ENCODE measurements at regions not wholly inside any gene's neighbourhood (a gene's known extent, or its start where the extent isn't known, plus 50 kb on each side); places are given as distances from the start of the nearest gene placed in this dataset.
"Not testable (repeated sequence)": the region's sequence is repeated elsewhere in the genome, so short reads cannot be mapped to it uniquely, and the experiment has no call there.

DNA sequence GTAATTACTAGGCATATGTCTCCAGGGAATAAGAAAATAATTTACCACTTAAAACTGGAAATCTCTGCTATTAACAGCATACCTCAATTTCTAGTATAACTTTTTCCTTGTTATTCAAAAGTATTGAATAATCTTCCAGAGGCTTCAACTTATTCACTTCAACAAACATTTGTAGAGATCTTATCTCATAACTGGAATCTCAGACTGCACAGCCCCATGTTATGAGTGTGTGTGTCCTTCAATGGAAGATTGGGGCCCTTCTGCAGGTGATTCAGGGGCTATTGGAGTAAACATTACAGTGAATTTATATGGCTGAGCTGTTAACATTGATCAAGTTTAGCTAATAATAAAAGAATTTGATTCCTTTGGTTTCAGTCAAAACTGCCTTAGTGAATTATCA lies 946.1 kb downstream of the TTLL7 start:
- no peak overlapping the region for H2AFZ ChIP-seq (replicated peaks)
- H4K20me1 ChIP-seq (ENCODE audit: low read depth) = no peaks in the 10 kb centered on the region
- H3K9me3 Mint-ChIP-seq = peaks cover 14% of the 10 kb centered on the region
- peaks cover under 1% of the 10 kb centered on the region for H3K4me1 ChIP-seq
- H3K27ac ChIP-seq = no peak overlapping the region
- H3K27ac Mint-ChIP-seq = no peak overlapping the region
- H3K4me1 Mint-ChIP-seq = no peaks in the 10 kb centered on the region
- H3K9me3 ChIP-seq (ENCODE audit: low read depth) = no peaks in the 10 kb centered on the region
- H3K36me3 Mint-ChIP-seq = peaks cover 3% of the 10 kb centered on the region
- H3K79me2 ChIP-seq (ENCODE audit: low read depth) = no peaks in the 10 kb centered on the region
- H3K27me3 Mint-ChIP-seq (ENCODE audit: insufficient read depth, low read depth) = peaks cover 3% of the 10 kb centered on the region
- H3F3A ChIP-seq (ENCODE audit: low read depth) = no peaks in the 10 kb centered on the region
- no peaks in the 10 kb centered on the region for H3K27me3 ChIP-seq
- TF ChIP-seq EZH2phosphoT487 (IDR thresholded peaks at IDR 0.05) (no peak), EZH2 (IDR thresholded peaks at IDR 0.05) (no peak)
- TF ChIP-seq, protein P1, sequence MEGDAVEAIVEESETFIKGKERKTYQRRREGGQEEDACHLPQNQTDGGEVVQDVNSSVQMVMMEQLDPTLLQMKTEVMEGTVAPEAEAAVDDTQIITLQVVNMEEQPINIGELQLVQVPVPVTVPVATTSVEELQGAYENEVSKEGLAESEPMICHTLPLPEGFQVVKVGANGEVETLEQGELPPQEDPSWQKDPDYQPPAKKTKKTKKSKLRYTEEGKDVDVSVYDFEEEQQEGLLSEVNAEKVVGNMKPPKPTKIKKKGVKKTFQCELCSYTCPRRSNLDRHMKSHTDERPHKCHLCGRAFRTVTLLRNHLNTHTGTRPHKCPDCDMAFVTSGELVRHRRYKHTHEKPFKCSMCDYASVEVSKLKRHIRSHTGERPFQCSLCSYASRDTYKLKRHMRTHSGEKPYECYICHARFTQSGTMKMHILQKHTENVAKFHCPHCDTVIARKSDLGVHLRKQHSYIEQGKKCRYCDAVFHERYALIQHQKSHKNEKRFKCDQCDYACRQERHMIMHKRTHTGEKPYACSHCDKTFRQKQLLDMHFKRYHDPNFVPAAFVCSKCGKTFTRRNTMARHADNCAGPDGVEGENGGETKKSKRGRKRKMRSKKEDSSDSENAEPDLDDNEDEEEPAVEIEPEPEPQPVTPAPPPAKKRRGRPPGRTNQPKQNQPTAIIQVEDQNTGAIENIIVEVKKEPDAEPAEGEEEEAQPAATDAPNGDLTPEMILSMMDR (IDR thresholded peaks at IDR 0.05) = no peak
- no peaks in the 10 kb centered on the region for H3K36me3 ChIP-seq
- DNase-seq (ENCODE audit: low spot score) = no peak
- H3K9ac ChIP-seq = no peak overlapping the region
- H3K4me3 Mint-ChIP-seq = no peak overlapping the region
- no peak overlapping the region for H3K4me3 ChIP-seq
- no peak overlapping the region for H3K4me2 ChIP-seq

DNA sequence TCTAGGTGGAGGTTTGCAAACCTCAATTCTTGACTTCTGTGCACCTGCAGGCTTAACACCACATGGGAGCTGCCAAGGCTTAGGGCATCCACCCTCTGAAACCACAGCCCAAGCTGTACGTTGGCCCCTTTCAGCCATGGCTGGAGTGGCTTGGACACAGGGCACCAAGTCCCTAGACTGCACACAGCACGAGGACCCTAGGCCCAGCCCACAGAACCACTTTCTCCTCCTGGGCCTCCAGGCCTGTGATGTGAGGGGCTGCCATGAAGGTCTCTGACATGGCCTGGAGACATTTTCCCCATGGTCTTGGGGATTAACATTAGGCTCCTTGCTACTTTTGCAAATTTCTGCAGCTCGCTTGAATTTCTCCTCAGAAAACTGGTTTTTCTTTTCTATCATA lies 947.9 kb downstream of the TTLL7 start:
- not testable (repeated sequence) for H3K4me1 ChIP-seq; H3K4me1 Mint-ChIP-seq; H2AFZ ChIP-seq (replicated peaks); H3F3A ChIP-seq (ENCODE audit: low read depth); H3K4me3 ChIP-seq; H3K27me3 ChIP-seq; H3K79me2 ChIP-seq (ENCODE audit: low read depth); H3K27me3 Mint-ChIP-seq (ENCODE audit: insufficient read depth, low read depth); H4K20me1 ChIP-seq (ENCODE audit: low read depth); H3K27ac ChIP-seq; H3K9ac ChIP-seq; H3K36me3 ChIP-seq; H3K4me3 Mint-ChIP-seq; H3K4me2 ChIP-seq; H3K36me3 Mint-ChIP-seq; H3K27ac Mint-ChIP-seq; DNase-seq (ENCODE audit: low spot score); H3K9me3 ChIP-seq (ENCODE audit: low read depth)
- H3K9me3 Mint-ChIP-seq = peaks cover 14% of the 10 kb centered on the region

DNA sequence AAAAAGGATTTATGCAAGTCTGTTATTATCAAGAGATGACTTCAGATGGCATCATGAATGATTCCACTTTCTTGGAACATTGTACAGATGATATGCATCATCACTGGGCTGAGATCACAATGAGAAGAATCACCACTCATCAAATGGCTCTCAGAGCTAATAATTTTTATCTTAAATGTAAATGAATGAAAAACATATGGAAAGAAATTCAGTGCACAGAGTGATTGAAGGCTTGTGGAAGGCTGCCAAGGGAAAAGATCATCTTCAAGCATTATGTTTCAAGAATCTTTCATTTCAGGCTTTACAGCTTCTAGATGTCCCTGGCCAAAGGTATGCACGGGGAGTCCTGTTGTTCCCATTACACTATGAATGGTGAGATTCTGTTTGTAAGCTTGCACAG lies 955.7 kb downstream of the TTLL7 start:
- no peak overlapping the region for H3K9ac ChIP-seq
- no peaks in the 10 kb centered on the region for H3K9me3 ChIP-seq (ENCODE audit: low read depth)
- no peak overlapping the region for H3K4me3 Mint-ChIP-seq
- H4K20me1 ChIP-seq (ENCODE audit: low read depth) = no peaks in the 10 kb centered on the region
- no peaks in the 10 kb centered on the region for H3K79me2 ChIP-seq (ENCODE audit: low read depth)
- no peak overlapping the region for H3K27ac ChIP-seq
- H3K4me1 Mint-ChIP-seq = no peaks in the 10 kb centered on the region
- no peaks in the 10 kb centered on the region for H3K9me3 Mint-ChIP-seq
- no peak overlapping the region for H3K27ac Mint-ChIP-seq
- no peak overlapping the region for H2AFZ ChIP-seq (replicated peaks)
- no peak overlapping the region for H3K4me2 ChIP-seq
- no peaks in the 10 kb centered on the region for H3K27me3 ChIP-seq
- H3F3A ChIP-seq (ENCODE audit: low read depth) = no peaks in the 10 kb centered on the region
- peaks cover 3% of the 10 kb centered on the region for H3K4me1 ChIP-seq
- no peak for DNase-seq (ENCODE audit: low spot score)
- TF ChIP-seq, protein P1 (IDR thresholded peaks at IDR 0.05) = no peak
- TF ChIP-seq EZH2phosphoT487 (IDR thresholded peaks at IDR 0.05) (no peak), EZH2 (IDR thresholded peaks at IDR 0.05) (no peak)
- H3K36me3 ChIP-seq = no peaks in the 10 kb centered on the region
- no peaks in the 10 kb centered on the region for H3K27me3 Mint-ChIP-seq (ENCODE audit: insufficient read depth, low read depth)
- H3K4me3 ChIP-seq = no peak overlapping the region
- no peaks in the 10 kb centered on the region for H3K36me3 Mint-ChIP-seq

DNA sequence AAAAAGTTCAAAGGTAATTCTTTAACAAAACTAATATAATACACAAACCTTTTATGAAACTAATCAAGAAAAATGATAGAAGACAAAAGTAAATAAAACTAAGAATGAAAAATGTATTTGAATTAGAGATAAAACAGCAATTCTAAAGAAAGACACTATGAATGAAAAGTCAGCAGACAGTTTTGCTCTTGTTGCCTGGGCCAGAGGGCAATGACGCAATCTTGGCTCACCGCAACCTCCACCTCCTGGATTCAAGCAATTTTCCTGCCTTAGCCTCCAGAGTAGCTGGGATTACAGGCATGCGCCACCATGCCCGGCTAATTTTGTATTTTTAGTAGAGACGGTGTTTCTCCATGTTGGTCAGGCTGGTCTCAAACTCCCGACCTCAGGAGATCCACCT lies 959.8 kb downstream of the TTLL7 start:
- not testable (repeated sequence) for H3K27ac ChIP-seq; H3K27me3 Mint-ChIP-seq (ENCODE audit: insufficient read depth, low read depth); H3K79me2 ChIP-seq (ENCODE audit: low read depth); H3K4me3 Mint-ChIP-seq; H3K36me3 ChIP-seq; H2AFZ ChIP-seq (replicated peaks); H3K9me3 Mint-ChIP-seq; H3F3A ChIP-seq (ENCODE audit: low read depth); H3K4me1 ChIP-seq; H3K4me2 ChIP-seq; H3K36me3 Mint-ChIP-seq; H3K9me3 ChIP-seq (ENCODE audit: low read depth); H3K27ac Mint-ChIP-seq; DNase-seq (ENCODE audit: low spot score); H3K9ac ChIP-seq; H3K4me1 Mint-ChIP-seq; H4K20me1 ChIP-seq (ENCODE audit: low read depth); H3K27me3 ChIP-seq; H3K4me3 ChIP-seq
